ENCODE measurements at regions not wholly inside any gene's neighbourhood (a gene's known extent, or its start where the extent isn't known, plus 50 kb on each side); places are given as distances from the start of the nearest gene placed in this dataset.

DNA sequence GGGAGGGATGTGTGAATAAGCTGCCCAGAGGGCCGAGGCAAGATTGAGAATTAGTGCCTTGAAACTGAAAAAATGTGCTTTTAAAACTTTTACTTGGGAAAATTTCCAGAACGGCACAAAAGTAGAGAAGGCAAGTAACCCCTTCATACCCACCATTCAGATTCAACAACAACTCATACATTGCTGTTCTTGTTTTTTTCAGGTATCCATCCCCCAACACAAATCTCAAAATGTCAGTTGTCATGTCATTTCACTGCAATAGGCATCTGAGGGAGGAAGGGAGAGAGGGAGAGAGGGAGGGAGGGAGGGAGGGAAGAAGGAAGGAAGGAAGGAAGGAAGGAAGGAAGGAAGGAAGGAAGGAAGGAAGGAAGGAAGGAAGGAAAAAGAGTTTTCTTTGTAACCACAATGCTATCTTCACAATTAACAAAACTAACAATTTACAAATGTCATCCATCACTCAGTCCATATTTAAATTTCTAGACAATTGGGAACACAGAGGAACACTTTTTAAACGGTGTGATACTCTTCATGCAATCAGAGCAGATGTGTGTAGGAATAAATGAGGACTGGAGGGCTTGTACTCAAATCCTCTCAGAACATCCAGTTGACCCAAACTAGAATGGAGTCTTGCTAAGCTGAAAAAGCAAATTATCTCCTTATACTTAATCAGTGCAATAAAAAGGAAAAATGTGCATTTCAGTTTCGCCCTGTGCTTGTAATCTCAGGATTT is 54.8 kb upstream of the ADGRG2 start:
- Histone ChIP-seq H3K27me3 (ENCODE audit: control insufficient read depth, insufficient read depth, low read length) (no peaks in the 10 kb centered on the region), H3K27ac (ENCODE audit: low read length) (no peak overlapping the region), H3K9me3 (ENCODE audit: control insufficient read depth, insufficient read depth, low read depth, low read length) (no peaks in the 10 kb centered on the region), H3K4me1 (ENCODE audit: control insufficient read depth, insufficient read depth, low read length) (no peaks in the 10 kb centered on the region), H3K36me3 (ENCODE audit: control insufficient read depth, insufficient read depth, low read length) (no peaks in the 10 kb centered on the region), H3K4me3 (ENCODE audit: low read depth in 2 of 2, low read length in 2 of 2) (no peak overlapping the region)
- POLR2A ChIA-PET = no interaction called here
- in situ Hi-C loops (cut with HindIII; ENCODE audit: low pct_unique_long_range_greater_than_20kb, low sequenced_read_pairs) = no loop called here
- no peak for ATAC-seq
- CTCF ChIA-PET = no interaction called here
- no TSS peak for BruUV-seq (replicated peaks)
- intact Hi-C loops (cut with micrococcal nuclease; ENCODE audit: unreplicated experiment) = no loop called here
- no peak for DNase-seq (ENCODE audit: low read depth, low spot score)
- TF ChIP-seq POLR2AphosphoS5 (IDR thresholded peaks at IDR 0.05; ENCODE audit: low read depth, low read length) (no peak), TCF7L2 (IDR thresholded peaks at IDR 0.05; ENCODE audit: low read depth, low read length) (no peak), SIN3A (IDR thresholded peaks at IDR 0.05; ENCODE audit: borderline replicate concordance, insufficient read depth, low read depth, low read length) (no peak)
- TF ChIP-seq, protein P1, sequence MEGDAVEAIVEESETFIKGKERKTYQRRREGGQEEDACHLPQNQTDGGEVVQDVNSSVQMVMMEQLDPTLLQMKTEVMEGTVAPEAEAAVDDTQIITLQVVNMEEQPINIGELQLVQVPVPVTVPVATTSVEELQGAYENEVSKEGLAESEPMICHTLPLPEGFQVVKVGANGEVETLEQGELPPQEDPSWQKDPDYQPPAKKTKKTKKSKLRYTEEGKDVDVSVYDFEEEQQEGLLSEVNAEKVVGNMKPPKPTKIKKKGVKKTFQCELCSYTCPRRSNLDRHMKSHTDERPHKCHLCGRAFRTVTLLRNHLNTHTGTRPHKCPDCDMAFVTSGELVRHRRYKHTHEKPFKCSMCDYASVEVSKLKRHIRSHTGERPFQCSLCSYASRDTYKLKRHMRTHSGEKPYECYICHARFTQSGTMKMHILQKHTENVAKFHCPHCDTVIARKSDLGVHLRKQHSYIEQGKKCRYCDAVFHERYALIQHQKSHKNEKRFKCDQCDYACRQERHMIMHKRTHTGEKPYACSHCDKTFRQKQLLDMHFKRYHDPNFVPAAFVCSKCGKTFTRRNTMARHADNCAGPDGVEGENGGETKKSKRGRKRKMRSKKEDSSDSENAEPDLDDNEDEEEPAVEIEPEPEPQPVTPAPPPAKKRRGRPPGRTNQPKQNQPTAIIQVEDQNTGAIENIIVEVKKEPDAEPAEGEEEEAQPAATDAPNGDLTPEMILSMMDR (IDR thresholded peaks at IDR 0.05) = no peak
- TF ChIP-seq, protein P2, sequence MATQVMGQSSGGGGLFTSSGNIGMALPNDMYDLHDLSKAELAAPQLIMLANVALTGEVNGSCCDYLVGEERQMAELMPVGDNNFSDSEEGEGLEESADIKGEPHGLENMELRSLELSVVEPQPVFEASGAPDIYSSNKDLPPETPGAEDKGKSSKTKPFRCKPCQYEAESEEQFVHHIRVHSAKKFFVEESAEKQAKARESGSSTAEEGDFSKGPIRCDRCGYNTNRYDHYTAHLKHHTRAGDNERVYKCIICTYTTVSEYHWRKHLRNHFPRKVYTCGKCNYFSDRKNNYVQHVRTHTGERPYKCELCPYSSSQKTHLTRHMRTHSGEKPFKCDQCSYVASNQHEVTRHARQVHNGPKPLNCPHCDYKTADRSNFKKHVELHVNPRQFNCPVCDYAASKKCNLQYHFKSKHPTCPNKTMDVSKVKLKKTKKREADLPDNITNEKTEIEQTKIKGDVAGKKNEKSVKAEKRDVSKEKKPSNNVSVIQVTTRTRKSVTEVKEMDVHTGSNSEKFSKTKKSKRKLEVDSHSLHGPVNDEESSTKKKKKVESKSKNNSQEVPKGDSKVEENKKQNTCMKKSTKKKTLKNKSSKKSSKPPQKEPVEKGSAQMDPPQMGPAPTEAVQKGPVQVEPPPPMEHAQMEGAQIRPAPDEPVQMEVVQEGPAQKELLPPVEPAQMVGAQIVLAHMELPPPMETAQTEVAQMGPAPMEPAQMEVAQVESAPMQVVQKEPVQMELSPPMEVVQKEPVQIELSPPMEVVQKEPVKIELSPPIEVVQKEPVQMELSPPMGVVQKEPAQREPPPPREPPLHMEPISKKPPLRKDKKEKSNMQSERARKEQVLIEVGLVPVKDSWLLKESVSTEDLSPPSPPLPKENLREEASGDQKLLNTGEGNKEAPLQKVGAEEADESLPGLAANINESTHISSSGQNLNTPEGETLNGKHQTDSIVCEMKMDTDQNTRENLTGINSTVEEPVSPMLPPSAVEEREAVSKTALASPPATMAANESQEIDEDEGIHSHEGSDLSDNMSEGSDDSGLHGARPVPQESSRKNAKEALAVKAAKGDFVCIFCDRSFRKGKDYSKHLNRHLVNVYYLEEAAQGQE (IDR thresholded peaks at IDR 0.05; ENCODE audit: insufficient read depth in 1 of 2, low read depth in 2 of 2, low read length in 1 of 2) = no peak

DNA sequence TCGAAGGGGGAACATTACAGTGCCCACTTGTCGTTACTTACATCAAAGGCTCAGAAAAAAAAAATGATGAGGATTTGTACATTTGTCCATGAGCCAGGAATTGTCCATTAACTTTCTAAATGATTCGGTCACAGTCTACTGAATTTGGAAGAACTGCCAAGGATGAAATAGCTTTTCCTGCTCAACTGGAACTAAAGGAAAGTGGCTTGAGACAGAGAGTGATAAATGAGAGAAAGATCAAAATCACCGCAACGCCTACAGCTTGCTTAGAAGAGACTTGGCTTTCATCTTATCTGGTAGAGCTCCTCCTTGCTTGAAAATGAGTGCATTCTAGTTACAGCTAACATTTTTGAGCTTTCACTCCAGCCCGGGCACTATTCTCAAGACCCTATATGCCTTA is 55.5 kb upstream of the ADGRG2 start:
- H3K36me3 ChIP-seq (ENCODE audit: control insufficient read depth, insufficient read depth, low read length) = no peaks in the 10 kb centered on the region
- ChIA-PET POLR2A (no interaction called here), CTCF (no interaction called here)
- no peak overlapping the region for H3K4me3 ChIP-seq (ENCODE audit: low read depth in 2 of 2, low read length in 2 of 2)
- intact Hi-C loops (cut with micrococcal nuclease; ENCODE audit: unreplicated experiment) (no loop called here), in situ Hi-C loops (cut with HindIII; ENCODE audit: low pct_unique_long_range_greater_than_20kb, low sequenced_read_pairs) (no loop called here)
- no peaks in the 10 kb centered on the region for H3K4me1 ChIP-seq (ENCODE audit: control insufficient read depth, insufficient read depth, low read length)
- ATAC-seq (no peak), DNase-seq (ENCODE audit: low read depth, low spot score) (no peak)
- H3K27me3 ChIP-seq (ENCODE audit: control insufficient read depth, insufficient read depth, low read length) = no peaks in the 10 kb centered on the region
- H3K27ac ChIP-seq (ENCODE audit: low read length) = no peak overlapping the region
- H3K9me3 ChIP-seq (ENCODE audit: control insufficient read depth, insufficient read depth, low read depth, low read length) = no peaks in the 10 kb centered on the region
- TF ChIP-seq TCF7L2 (IDR thresholded peaks at IDR 0.05; ENCODE audit: low read depth, low read length) (no peak), POLR2AphosphoS5 (IDR thresholded peaks at IDR 0.05; ENCODE audit: low read depth, low read length) (no peak), SIN3A (IDR thresholded peaks at IDR 0.05; ENCODE audit: borderline replicate concordance, insufficient read depth, low read depth, low read length) (no peak)
- TF ChIP-seq, protein P1 (IDR thresholded peaks at IDR 0.05) = no peak
- TF ChIP-seq, protein P2 (IDR thresholded peaks at IDR 0.05; ENCODE audit: insufficient read depth in 1 of 2, low read depth in 2 of 2, low read length in 1 of 2) = no peak
- BruUV-seq (replicated peaks) = no TSS peak

Data from Panc1 (cell line).